ENCODE measurements at regions not wholly inside any gene's neighbourhood (a gene's known extent, or its start where the extent isn't known, plus 50 kb on each side); places are given as distances from the start of the nearest gene placed in this dataset.

- no peak for DNase-seq (ENCODE audit: low read depth)
- no peak overlapping the region for H3K4me3 ChIP-seq (ENCODE audit: low read depth, low read length)
- no peak for TF ChIP-seq CTCF (conservative IDR thresholded peaks at IDR 0.05; ENCODE audit: low read depth, low read length)
These were observed 436.5 kb downstream of the LMO4 start for GRCh38 chr1:87765057-87765680.

DNA sequence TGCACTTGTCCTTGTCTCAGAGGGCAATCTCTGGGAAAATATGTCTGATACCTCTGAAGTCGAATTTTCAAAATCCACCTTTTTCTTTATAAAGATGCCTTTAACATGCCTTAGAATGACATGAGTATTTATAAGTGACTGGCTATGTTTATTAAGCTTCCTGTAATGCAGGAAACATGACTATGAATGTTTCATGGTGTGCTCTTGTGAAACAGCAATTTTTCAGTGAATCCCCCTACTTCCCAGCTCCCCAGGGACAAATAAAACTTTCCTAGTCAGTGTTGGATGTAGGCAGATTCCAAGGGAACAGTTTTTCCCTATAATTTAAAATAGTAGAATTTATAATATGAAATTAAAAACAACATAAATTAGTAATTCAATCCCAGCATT is 437.0 kb downstream of the LMO4 start:
- TF ChIP-seq CTCF (conservative IDR thresholded peaks at IDR 0.05; ENCODE audit: low read depth, low read length), result no peak
- H3K4me3 ChIP-seq (ENCODE audit: low read depth, low read length), result no peak overlapping the region
- DNase-seq (ENCODE audit: low read depth), result no peak

- no peak for TF ChIP-seq CTCF (conservative IDR thresholded peaks at IDR 0.05; ENCODE audit: low read depth, low read length)
- H3K4me3 ChIP-seq (ENCODE audit: low read depth, low read length), result no peak overlapping the region
- no peak for DNase-seq (ENCODE audit: low read depth)
These were observed 438.1 kb downstream of the LMO4 start for GRCh38 chr1:87766737-87767136.

DNA sequence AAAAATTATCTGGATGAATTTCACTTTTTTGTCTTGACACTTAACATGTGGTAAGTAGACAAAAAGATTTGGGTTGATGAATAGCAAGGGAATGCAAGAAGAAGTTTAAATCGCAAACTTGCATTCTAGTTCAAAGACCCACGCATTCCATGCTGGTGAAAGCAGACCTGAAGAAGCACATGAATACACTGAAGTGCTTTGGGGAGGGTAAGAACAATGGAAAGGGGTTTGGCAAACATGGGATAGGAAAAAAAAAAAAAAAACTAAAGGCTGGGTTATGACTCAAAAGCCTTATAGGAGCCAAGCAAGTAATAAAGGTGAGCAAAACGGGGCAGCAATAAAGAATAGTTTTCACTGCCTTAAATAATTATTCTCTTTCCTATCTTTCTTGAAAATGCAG is 450.2 kb downstream of the LMO4 start:
- no peak for TF ChIP-seq CTCF (conservative IDR thresholded peaks at IDR 0.05; ENCODE audit: low read depth, low read length)
- no peak overlapping the region for H3K4me3 ChIP-seq (ENCODE audit: low read depth, low read length)
- no peak for DNase-seq (ENCODE audit: low read depth)

DNA sequence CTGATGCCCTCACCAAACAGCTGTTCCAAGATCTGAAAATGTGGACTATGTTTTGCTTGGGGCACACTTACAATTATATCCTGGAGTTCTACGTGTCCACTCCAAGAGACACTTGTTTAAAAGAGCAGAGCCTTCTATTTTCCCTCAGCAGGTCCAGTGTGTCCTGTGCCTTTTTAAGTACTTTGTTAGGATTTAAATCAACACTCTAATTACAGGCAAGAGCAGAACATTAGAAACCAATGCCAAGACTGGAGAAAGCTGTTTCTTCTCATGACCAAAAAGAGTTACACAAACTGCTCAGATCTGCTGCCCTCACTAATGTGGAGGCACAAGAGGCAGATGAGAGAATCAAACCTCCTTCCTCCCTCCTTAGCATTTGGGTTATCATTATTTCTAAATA is 452.9 kb downstream of the LMO4 start:
- H3K4me3 ChIP-seq (ENCODE audit: low read depth, low read length), result no peak overlapping the region
- no peak for TF ChIP-seq CTCF (conservative IDR thresholded peaks at IDR 0.05; ENCODE audit: low read depth, low read length)
- DNase-seq (ENCODE audit: low read depth), result no peak

DNA sequence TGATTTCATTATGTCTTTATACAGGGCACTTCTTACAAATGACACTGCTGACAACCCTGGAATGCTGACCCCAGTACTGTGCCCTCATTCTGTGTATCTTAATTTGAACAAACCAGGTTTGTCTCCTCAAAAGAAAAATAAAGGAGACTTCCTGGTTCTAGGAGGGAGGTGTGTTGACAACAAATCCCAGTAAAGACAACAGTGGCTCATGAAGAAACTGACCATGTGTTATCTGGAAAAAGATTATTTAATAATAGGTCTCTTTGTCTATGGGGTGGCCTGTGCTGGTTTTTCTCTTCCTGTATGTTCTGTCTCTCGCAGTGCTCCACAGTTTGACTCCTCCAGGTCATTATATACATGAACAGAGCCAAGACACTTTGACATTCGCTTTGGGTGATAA is 454.6 kb downstream of the LMO4 start:
- H3K4me3 ChIP-seq (ENCODE audit: low read depth, low read length), result no peak overlapping the region
- TF ChIP-seq CTCF (conservative IDR thresholded peaks at IDR 0.05; ENCODE audit: low read depth, low read length), result no peak
- DNase-seq (ENCODE audit: low read depth), result no peak

DNA sequence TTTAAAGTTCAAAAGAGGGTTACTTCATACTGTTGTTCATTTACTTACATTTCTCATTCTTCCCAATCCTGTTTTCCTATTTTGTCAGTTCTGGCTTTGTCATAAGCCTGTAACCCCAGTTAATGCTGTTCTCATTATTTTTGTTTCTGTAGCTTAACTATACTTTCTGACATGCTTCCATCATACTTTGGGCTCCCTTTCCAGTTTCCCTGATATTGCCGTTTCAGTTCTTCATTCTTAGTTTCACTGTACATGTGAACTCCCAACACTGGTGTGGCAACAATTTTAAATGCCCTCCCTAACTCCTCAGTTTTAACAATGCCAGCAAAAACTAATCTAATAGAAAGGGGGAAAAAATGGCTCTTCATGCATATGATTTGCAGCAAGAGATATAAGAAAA is 456.7 kb downstream of the LMO4 start:
- TF ChIP-seq CTCF (conservative IDR thresholded peaks at IDR 0.05; ENCODE audit: low read depth, low read length), result no peak
- no peak for DNase-seq (ENCODE audit: low read depth)
- no peak overlapping the region for H3K4me3 ChIP-seq (ENCODE audit: low read depth, low read length)
